ENCODE measurements at regions not wholly inside any gene's neighbourhood (a gene's known extent, or its start where the extent isn't known, plus 50 kb on each side); places are given as distances from the start of the nearest gene placed in this dataset.
"Not testable (repeated sequence)": the region's sequence is repeated elsewhere in the genome, so short reads cannot be mapped to it uniquely, and the experiment has no call there.

GRCh38 chr13:18610476-18610875 lies 571.1 kb downstream of the TUBA3C start:
- TF ChIP-seq, protein P1, sequence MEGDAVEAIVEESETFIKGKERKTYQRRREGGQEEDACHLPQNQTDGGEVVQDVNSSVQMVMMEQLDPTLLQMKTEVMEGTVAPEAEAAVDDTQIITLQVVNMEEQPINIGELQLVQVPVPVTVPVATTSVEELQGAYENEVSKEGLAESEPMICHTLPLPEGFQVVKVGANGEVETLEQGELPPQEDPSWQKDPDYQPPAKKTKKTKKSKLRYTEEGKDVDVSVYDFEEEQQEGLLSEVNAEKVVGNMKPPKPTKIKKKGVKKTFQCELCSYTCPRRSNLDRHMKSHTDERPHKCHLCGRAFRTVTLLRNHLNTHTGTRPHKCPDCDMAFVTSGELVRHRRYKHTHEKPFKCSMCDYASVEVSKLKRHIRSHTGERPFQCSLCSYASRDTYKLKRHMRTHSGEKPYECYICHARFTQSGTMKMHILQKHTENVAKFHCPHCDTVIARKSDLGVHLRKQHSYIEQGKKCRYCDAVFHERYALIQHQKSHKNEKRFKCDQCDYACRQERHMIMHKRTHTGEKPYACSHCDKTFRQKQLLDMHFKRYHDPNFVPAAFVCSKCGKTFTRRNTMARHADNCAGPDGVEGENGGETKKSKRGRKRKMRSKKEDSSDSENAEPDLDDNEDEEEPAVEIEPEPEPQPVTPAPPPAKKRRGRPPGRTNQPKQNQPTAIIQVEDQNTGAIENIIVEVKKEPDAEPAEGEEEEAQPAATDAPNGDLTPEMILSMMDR (IDR thresholded peaks at IDR 0.05): not testable (repeated sequence)
- not testable (repeated sequence) for TF ChIP-seq POLR2AphosphoS5 (IDR thresholded peaks at IDR 0.05)

All from gastroesophageal sphincter (tissue), 3 donors.